ENCODE measurements at regions not wholly inside any gene's neighbourhood (a gene's known extent, or its start where the extent isn't known, plus 50 kb on each side); places are given as distances from the start of the nearest gene placed in this dataset.

DNA sequence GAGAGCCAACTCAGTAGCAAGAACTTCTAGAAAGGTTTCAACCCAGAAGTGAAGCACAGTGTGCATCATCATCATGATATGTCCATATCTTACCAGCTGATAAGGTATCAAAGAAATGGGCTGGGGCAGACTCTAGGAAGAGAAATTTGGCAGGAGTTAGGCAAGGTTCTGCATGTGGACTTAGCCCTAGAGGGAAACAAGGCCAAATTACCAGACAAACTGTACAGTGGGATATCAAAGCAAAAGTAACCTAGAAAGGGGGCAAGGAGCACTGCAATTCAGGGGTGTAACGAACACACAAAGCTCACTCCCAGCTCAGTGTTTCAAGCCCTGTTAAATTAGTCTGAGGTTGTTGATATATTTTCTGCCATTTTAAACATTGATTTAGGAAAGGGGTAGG lies 407.4 kb downstream of the SMARCA1 start:
- TF ChIP-seq, protein P1, sequence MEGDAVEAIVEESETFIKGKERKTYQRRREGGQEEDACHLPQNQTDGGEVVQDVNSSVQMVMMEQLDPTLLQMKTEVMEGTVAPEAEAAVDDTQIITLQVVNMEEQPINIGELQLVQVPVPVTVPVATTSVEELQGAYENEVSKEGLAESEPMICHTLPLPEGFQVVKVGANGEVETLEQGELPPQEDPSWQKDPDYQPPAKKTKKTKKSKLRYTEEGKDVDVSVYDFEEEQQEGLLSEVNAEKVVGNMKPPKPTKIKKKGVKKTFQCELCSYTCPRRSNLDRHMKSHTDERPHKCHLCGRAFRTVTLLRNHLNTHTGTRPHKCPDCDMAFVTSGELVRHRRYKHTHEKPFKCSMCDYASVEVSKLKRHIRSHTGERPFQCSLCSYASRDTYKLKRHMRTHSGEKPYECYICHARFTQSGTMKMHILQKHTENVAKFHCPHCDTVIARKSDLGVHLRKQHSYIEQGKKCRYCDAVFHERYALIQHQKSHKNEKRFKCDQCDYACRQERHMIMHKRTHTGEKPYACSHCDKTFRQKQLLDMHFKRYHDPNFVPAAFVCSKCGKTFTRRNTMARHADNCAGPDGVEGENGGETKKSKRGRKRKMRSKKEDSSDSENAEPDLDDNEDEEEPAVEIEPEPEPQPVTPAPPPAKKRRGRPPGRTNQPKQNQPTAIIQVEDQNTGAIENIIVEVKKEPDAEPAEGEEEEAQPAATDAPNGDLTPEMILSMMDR (IDR thresholded peaks at IDR 0.05; ENCODE audit: control insufficient read depth, insufficient read depth, low read depth, low read length, missing control alignments) = no peak
- no peak overlapping the region for H3K4me3 ChIP-seq (ENCODE audit: control insufficient read depth, low read depth, low read length)
- no peak for DNase-seq (ENCODE audit: low read depth)

- DNase-seq (ENCODE audit: low read depth) = no peak
- H3K4me3 ChIP-seq (ENCODE audit: control insufficient read depth, low read depth, low read length) = no peak overlapping the region
- TF ChIP-seq, protein P1 (IDR thresholded peaks at IDR 0.05; ENCODE audit: control insufficient read depth, insufficient read depth, low read depth, low read length, missing control alignments) = no peak
Measured at GRCh38 chrX:129115104-129115503, 408.2 kb downstream of the SMARCA1 start.

- DNase-seq (ENCODE audit: low read depth) = no peak
- H3K4me3 ChIP-seq (ENCODE audit: control insufficient read depth, low read depth, low read length) = no peak overlapping the region
- TF ChIP-seq, protein P1 (IDR thresholded peaks at IDR 0.05; ENCODE audit: control insufficient read depth, insufficient read depth, low read depth, low read length, missing control alignments) = no peak
Measured at GRCh38 chrX:129111081-129111798, 412.1 kb downstream of the SMARCA1 start.

GRCh38 chrX:129108936-129109335 lies 414.4 kb downstream of the SMARCA1 start:
- no peak overlapping the region for H3K4me3 ChIP-seq (ENCODE audit: control insufficient read depth, low read depth, low read length)
- DNase-seq (ENCODE audit: low read depth) = no peak
- TF ChIP-seq, protein P1 (IDR thresholded peaks at IDR 0.05; ENCODE audit: control insufficient read depth, insufficient read depth, low read depth, low read length, missing control alignments) = no peak

DNA sequence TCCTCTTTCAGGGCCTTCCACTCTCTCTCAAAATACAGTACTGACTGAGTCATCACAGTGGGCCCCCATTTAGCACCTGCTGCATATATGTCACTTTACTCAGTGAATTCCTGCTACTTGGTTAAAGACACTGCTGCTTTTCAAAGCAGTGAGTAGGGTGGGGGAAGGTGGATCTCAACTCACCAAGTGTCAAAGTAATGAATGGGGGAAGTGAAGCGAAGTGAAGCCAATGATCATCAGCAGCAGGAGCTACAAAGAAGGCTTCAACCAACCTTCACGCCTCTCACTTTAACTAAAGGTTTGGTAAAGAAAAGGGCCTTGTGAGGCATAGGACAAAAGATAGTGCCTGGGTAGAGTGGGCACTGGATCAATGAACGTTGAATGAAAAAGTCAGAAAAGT lies 424.1 kb downstream of the SMARCA1 start:
- no peak overlapping the region for H3K4me3 ChIP-seq (ENCODE audit: control insufficient read depth, low read depth, low read length)
- DNase-seq (ENCODE audit: low read depth) = no peak
- TF ChIP-seq, protein P1 (IDR thresholded peaks at IDR 0.05; ENCODE audit: control insufficient read depth, insufficient read depth, low read depth, low read length, missing control alignments) = no peak

DNA sequence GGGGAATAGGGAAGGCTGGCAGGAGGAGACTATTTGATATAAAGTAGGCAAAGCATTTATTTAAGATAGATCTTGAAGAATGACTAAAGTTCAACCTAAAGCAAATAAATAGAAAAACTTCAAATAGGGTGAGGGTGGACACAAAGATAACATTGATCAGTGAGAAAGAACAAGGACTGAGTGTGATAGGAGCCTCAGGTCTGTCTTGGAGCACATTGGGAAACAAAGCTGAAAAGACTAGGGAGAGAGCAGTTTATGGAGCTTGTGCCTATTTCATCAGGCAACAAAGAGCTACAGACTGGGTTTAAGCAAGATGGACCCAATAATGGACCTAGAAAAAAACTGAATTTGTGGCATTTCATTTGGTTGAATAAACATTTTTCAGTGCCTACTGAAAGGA lies 425.6 kb downstream of the SMARCA1 start:
- no peak overlapping the region for H3K4me3 ChIP-seq (ENCODE audit: control insufficient read depth, low read depth, low read length)
- TF ChIP-seq, protein P1 (IDR thresholded peaks at IDR 0.05; ENCODE audit: control insufficient read depth, insufficient read depth, low read depth, low read length, missing control alignments) = no peak
- DNase-seq (ENCODE audit: low read depth) = no peak

All from AG09309 (cell line).